ENCODE measurements at regions not wholly inside any gene's neighbourhood (a gene's known extent, or its start where the extent isn't known, plus 50 kb on each side); places are given as distances from the start of the nearest gene placed in this dataset.

GRCh38 chr16:65176603-65177002, 54.7 kb upstream of the CDH11 start:
- H3K9me3 Mint-ChIP-seq (ENCODE audit: low read depth) = no peaks in the 10 kb centered on the region
- H3K27ac Mint-ChIP-seq (ENCODE audit: unreplicated experiment) = peak overlapping the region; percentile 85
- H3K36me3 Mint-ChIP-seq (ENCODE audit: low read depth) = no peaks in the 10 kb centered on the region
- DNase-seq (ENCODE audit: low spot score) = no peak
- H3K27me3 Mint-ChIP-seq (ENCODE audit: low read depth) = no peaks in the 10 kb centered on the region
- peaks cover 77% of the 10 kb centered on the region for H3K4me1 Mint-ChIP-seq (ENCODE audit: low read depth)
- TF ChIP-seq, protein P1, sequence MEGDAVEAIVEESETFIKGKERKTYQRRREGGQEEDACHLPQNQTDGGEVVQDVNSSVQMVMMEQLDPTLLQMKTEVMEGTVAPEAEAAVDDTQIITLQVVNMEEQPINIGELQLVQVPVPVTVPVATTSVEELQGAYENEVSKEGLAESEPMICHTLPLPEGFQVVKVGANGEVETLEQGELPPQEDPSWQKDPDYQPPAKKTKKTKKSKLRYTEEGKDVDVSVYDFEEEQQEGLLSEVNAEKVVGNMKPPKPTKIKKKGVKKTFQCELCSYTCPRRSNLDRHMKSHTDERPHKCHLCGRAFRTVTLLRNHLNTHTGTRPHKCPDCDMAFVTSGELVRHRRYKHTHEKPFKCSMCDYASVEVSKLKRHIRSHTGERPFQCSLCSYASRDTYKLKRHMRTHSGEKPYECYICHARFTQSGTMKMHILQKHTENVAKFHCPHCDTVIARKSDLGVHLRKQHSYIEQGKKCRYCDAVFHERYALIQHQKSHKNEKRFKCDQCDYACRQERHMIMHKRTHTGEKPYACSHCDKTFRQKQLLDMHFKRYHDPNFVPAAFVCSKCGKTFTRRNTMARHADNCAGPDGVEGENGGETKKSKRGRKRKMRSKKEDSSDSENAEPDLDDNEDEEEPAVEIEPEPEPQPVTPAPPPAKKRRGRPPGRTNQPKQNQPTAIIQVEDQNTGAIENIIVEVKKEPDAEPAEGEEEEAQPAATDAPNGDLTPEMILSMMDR (IDR thresholded peaks at IDR 0.05) = no peak
- peak overlapping the region; percentile 5 for H3K4me3 Mint-ChIP-seq (ENCODE audit: unreplicated experiment)

- Mint-ChIP-seq H3K4me3 (ENCODE audit: unreplicated experiment) (no peak overlapping the region), H3K4me1 (ENCODE audit: low read depth) (peaks cover 53% of the 10 kb centered on the region), H3K27ac (ENCODE audit: unreplicated experiment) (peak overlapping the region; percentile 6)
These were observed 50.5 kb upstream of the CDH11 start for GRCh38 chr16:65172356-65172755.

More at GRCh38 chr16:65172356-65172755, 50.5 kb upstream of the CDH11 start:
- Mint-ChIP-seq H3K27me3 (ENCODE audit: low read depth) (no peaks in the 10 kb centered on the region), H3K9me3 (ENCODE audit: low read depth) (no peaks in the 10 kb centered on the region), H3K36me3 (ENCODE audit: low read depth) (no peaks in the 10 kb centered on the region)
- TF ChIP-seq, protein P1 (IDR thresholded peaks at IDR 0.05) = no peak
- no peak for DNase-seq (ENCODE audit: low spot score)
